H1 (cell line): ENCODE measurements at regions not wholly inside any gene's neighbourhood (a gene's known extent, or its start where the extent isn't known, plus 50 kb on each side); places are given as distances from the start of the nearest gene placed in this dataset.
A peak's percentile ranks its signal among the peaks of the same experiment; 100 is the strongest.
"Not testable (repeated sequence)": the region's sequence is repeated elsewhere in the genome, so short reads cannot be mapped to it uniquely, and the experiment has no call there.

ENCODE experiments used
- CTCF ChIA-PET: fragments of 300-600 bp; sonication (Branson Sonifier 250); formaldehyde crosslinking; loops from one replicate; lab custom pipeline; 2021; ENCODE audit not compliant: partially characterized antibody; lab: Charles Lee
- POLR2A ChIA-PET: fragments of 300-600 bp; sonication (Branson Sonifier 250); formaldehyde crosslinking; loops from one replicate; lab custom pipeline; 2021; ENCODE audit warnings: inconsistent platforms; ENCODE audit not compliant: partially characterized antibody; lab: Charles Lee
- DNase-seq, 2 experiments: peaks; one replicate each; pipeline versions ENCODE4 v3.0.0 to v3.0.0-alpha.2; 2010 to 2022; ENCODE audit warnings: low spot score in 2 of 2, low read depth in 1 of 2, mixed read lengths in 1 of 2
- FAIRE-seq: peaks from 2 replicates; lab custom pipeline; 2011; peaks lifted over from hg19 to GRCh38; lab: Jason Lieb, UNC
- H2AFZ ChIP-seq: 2 replicates; pipeline ENCODE4 v1.8.1; 2012; ENCODE audit warnings: low read length, inconsistent platforms
- H2AK5ac ChIP-seq: 2 replicates; pipeline ENCODE4 v1.6.1; 2013; ENCODE audit warnings: low read depth, low read length
- H2BK120ac ChIP-seq: replicated peaks from 2 replicates; pipeline ENCODE3; 2013; ENCODE audit warnings: low read depth, low read length, inconsistent platforms
- H2BK12ac ChIP-seq: 2 replicates; pipeline ENCODE4 v1.6.1; 2013; ENCODE audit warnings: low read depth, low read length
- H2BK15ac ChIP-seq: 2 replicates; pipeline ENCODE4 v1.6.1; 2013; ENCODE audit warnings: low read length
- H2BK20ac ChIP-seq: 2 replicates; pipeline ENCODE4 v1.6.1; 2013; ENCODE audit warnings: low read length
- H2BK5ac ChIP-seq: 2 replicates; pipeline ENCODE4 v1.6.1; 2013; ENCODE audit warnings: low read depth, low read length
- H3K14ac ChIP-seq: 2 replicates; pipeline ENCODE4 v1.6.1; 2013; ENCODE audit warnings: inconsistent platforms; ENCODE audit not compliant: insufficient read length
- H3K18ac ChIP-seq: 2 replicates; pipeline ENCODE4 v1.6.1; 2013; ENCODE audit warnings: low read length; ENCODE audit errors: extremely low read depth
- H3K23ac ChIP-seq: 2 replicates; pipeline ENCODE4 v1.6.1; 2013; ENCODE audit warnings: inconsistent platforms; ENCODE audit not compliant: insufficient read length
- H3K23me2 ChIP-seq: 2 replicates; pipeline ENCODE4 v1.6.1; 2013; ENCODE audit warnings: low read depth, low read length
- H3K27ac ChIP-seq: 2 replicates; pipeline ENCODE4 v1.6.1; 2011; ENCODE audit warnings: low read depth, low read length, inconsistent platforms
- H3K27me3 ChIP-seq, 4 experiments: replicated peaks in 1 of 4; 1 replicate in 1 of 4; 2 replicates in 3 of 4; pipeline versions ENCODE4 v1.6.1 to v1.8.1; 2011 to 2013; ENCODE audit warnings: low read length in 3 of 4, mild to moderate bottlenecking in 3 of 4, inconsistent platforms in 2 of 4, mixed read lengths in 2 of 4, moderate library complexity in 1 of 4; ENCODE audit not compliant: control insufficient read depth in 3 of 4, insufficient read depth in 3 of 4; ENCODE audit errors: extremely low read depth in 1 of 4
- H3K36me3 ChIP-seq, 4 experiments: 2 replicates each; pipeline versions ENCODE4 v1.6.1 to v1.8.1; 2011 to 2013; ENCODE audit warnings: mild to moderate bottlenecking in 4 of 4, low read length in 3 of 4, moderate library complexity in 2 of 4, control low read depth in 1 of 4, inconsistent platforms in 1 of 4; ENCODE audit not compliant: insufficient read depth in 4 of 4, control insufficient read depth in 2 of 4
- H3K4ac ChIP-seq: replicated peaks from 2 replicates; pipeline ENCODE3; 2013; ENCODE audit warnings: low read length, low read depth, mixed read lengths, inconsistent platforms; ENCODE audit not compliant: insufficient read length
- H3K4me1 ChIP-seq, 4 experiments: replicated peaks in 1 of 4; 1 replicate in 1 of 4; 2 replicates in 3 of 4; pipeline versions ENCODE4 v1.6.1 to v1.8.1; 2011 to 2013; ENCODE audit warnings: low read length in 3 of 4, inconsistent platforms in 2 of 4, mixed read lengths in 1 of 4; ENCODE audit not compliant: insufficient read depth in 4 of 4, control insufficient read depth in 3 of 4
- H3K4me2 ChIP-seq, 2 experiments: 2 replicates each; pipeline versions ENCODE4 v1.6.1 to v1.8.1; 2011 to 2013; ENCODE audit warnings: low read depth in 2 of 2, low read length in 2 of 2, control low read depth in 1 of 2, inconsistent platforms in 1 of 2, mild to moderate bottlenecking in 1 of 2; ENCODE audit not compliant: insufficient read depth in 1 of 2
- H3K4me3 ChIP-seq, 4 experiments: fragments of 200-600, 300-600 bp in 1 of 4; sonication (generic), shearing (Covaris generic), sonication (Bioruptor Twin) in 1 of 4; 2 replicates each; pipeline versions ENCODE4 v1.5.1 to v1.8.1; 2011 to 2016; ENCODE audit warnings: low read length in 4 of 4, low read depth in 3 of 4, control low read depth in 2 of 4, inconsistent platforms in 2 of 4, mild to moderate bottlenecking in 2 of 4, mixed read lengths in 1 of 4, moderate library complexity in 1 of 4; ENCODE audit not compliant: insufficient read depth in 2 of 4; ENCODE audit errors: extremely low read depth in 1 of 4
- H3K56ac ChIP-seq: replicated peaks from 2 replicates; pipeline ENCODE3; 2013; ENCODE audit warnings: low read depth, mild to moderate bottlenecking, mixed read lengths, low read length, inconsistent platforms; ENCODE audit not compliant: insufficient read length
- H3K79me1 ChIP-seq: 2 replicates; pipeline ENCODE4 v1.6.1; 2013; ENCODE audit warnings: low read depth, low read length, control low read depth
- H3K79me2 ChIP-seq, 2 experiments: 2 replicates each; pipeline versions ENCODE4 v1.6.1 to v1.8.1; 2012 to 2013; ENCODE audit warnings: low read length in 2 of 2, mild to moderate bottlenecking in 2 of 2, inconsistent platforms in 1 of 2; ENCODE audit not compliant: insufficient read depth in 2 of 2, control insufficient read depth in 1 of 2
- H3K9ac ChIP-seq, 4 experiments: replicated peaks in 1 of 4; 1 replicate in 1 of 4; 2 replicates in 3 of 4; pipeline versions ENCODE4 v1.6.1 to v1.8.1; 2011 to 2013; ENCODE audit warnings: low read depth in 3 of 4, low read length in 3 of 4, control low read depth in 2 of 4, mild to moderate bottlenecking in 2 of 4, moderate library complexity in 2 of 4, inconsistent platforms in 1 of 4; ENCODE audit errors: extremely low read depth in 1 of 4
- H3K9me3 ChIP-seq, 2 experiments: 2 replicates each; pipeline versions ENCODE4 v1.6.1 to v1.8.1; 2012 to 2013; ENCODE audit warnings: mild to moderate bottlenecking in 2 of 2, moderate library complexity in 2 of 2, control low read depth in 1 of 2, inconsistent platforms in 1 of 2, low read depth in 1 of 2, low read length in 1 of 2, mixed read lengths in 1 of 2; ENCODE audit not compliant: insufficient read depth in 2 of 2
- H4K20me1 ChIP-seq, 2 experiments: replicated peaks in 1 of 2; 2 replicates each; pipeline versions ENCODE3 to v1.8.1; 2011 to 2013; ENCODE audit warnings: inconsistent platforms in 2 of 2, low read length in 2 of 2, mild to moderate bottlenecking in 1 of 2; ENCODE audit not compliant: insufficient read depth in 2 of 2, control insufficient read depth in 1 of 2
- H4K5ac ChIP-seq: 2 replicates; pipeline ENCODE4 v1.6.1; 2013; ENCODE audit warnings: low read length, low read depth, mixed read lengths, inconsistent platforms; ENCODE audit not compliant: insufficient read length
- H4K8ac ChIP-seq: 2 replicates; pipeline ENCODE4 v1.8.0; 2013; ENCODE audit warnings: mild to moderate bottlenecking, moderate library complexity, low read length, inconsistent platforms; ENCODE audit not compliant: insufficient read depth; ENCODE audit errors: extremely low read depth
- H4K91ac ChIP-seq: replicated peaks from 2 replicates; pipeline ENCODE3; 2013; ENCODE audit warnings: low read length, mixed read lengths, inconsistent platforms; ENCODE audit not compliant: insufficient read length
- EP300 ChIP-seq, 2 experiments: IDR thresholded peaks; 1 replicate in 1 of 2; 2 replicates in 1 of 2; pipeline ENCODE4 v1.6.1; 2011 to 2012; ENCODE audit warnings: low read depth in 2 of 2, low read length in 2 of 2, mild to moderate bottlenecking in 2 of 2, borderline replicate concordance in 1 of 2, inconsistent platforms in 1 of 2, moderate library complexity in 1 of 2
- whole genome bisulfite sequencing, 2 experiments: shearing (Covaris generic) in 1 of 2; methylation state at CpG; one replicate each; pipeline versions ENCODE4 v1.1.6 to v1.1.7; 2013 to 2015; ENCODE audit warnings: low lambda C conversion rate in 2 of 2, mixed read lengths in 2 of 2, inconsistent platforms in 1 of 2, low coverage in 1 of 2, missing lambda C conversion rate in 1 of 2; ENCODE audit not compliant: insufficient replicate concordance in 2 of 2, insufficient coverage in 1 of 2, insufficient read length in 1 of 2; ENCODE audit errors: extremely low coverage in 1 of 2, missing lambda C conversion rate in 1 of 2; 5-methylcytosine and 5-hydroxymethylcytosine counted together

- H3K9me3 ChIP-seq, H4K20me1 ChIP-seq, H3K23me2 ChIP-seq, H2AFZ ChIP-seq, H4K8ac ChIP-seq, H3K27me3 ChIP-seq, H4K5ac ChIP-seq, H3K9ac ChIP-seq, H2BK120ac ChIP-seq, H3K4me2 ChIP-seq, H2BK15ac ChIP-seq, POLR2A ChIA-PET, H2BK20ac ChIP-seq, H3K4me1 ChIP-seq, H3K14ac ChIP-seq, H3K79me1 ChIP-seq, H3K4ac ChIP-seq, H3K23ac ChIP-seq, H2BK12ac ChIP-seq, H4K91ac ChIP-seq, FAIRE-seq, DNase-seq, H2AK5ac ChIP-seq, CTCF ChIA-PET, H3K4me3 ChIP-seq, H2BK5ac ChIP-seq, H3K79me2 ChIP-seq, H3K18ac ChIP-seq: not testable (repeated sequence)
- WGBS, 2 experiments = 74% methylated on average over 2 of the region's 2 CpGs; no CpG with 5 or more reads in 1 of the 2 experiments
- peak in 1 of 2 experiments; percentile 64; a peak in 1 of 3 replicates for TF ChIP-seq EP300 (IDR thresholded peaks at IDR 0.05; ENCODE audit: borderline replicate concordance in 1 of 2, low read depth in 2 of 2, low read length in 2 of 2)
- TF ChIP-seq, all 59 proteins: peak for 1; not testable (repeated sequence) for 58
- not testable (repeated sequence) for H3K56ac ChIP-seq, H3K36me3 ChIP-seq, H3K27ac ChIP-seq
Observed at GRCh38 chr5:25969042-25969441, 1069.3 kb downstream of the CDH9 start.
